OCI-M1 (cell line): ENCODE measurements at regions not wholly inside any gene's neighbourhood (a gene's known extent, or its start where the extent isn't known, plus 50 kb on each side); places are given as distances from the start of the nearest gene placed in this dataset.
"Not testable (repeated sequence)": the region's sequence is repeated elsewhere in the genome, so short reads cannot be mapped to it uniquely, and the experiment has no call there.

Source experiments
- DNase-seq: peaks from one replicate; lab custom pipeline; 2025; lab: John Stamatoyannopoulos, UW

DNA sequence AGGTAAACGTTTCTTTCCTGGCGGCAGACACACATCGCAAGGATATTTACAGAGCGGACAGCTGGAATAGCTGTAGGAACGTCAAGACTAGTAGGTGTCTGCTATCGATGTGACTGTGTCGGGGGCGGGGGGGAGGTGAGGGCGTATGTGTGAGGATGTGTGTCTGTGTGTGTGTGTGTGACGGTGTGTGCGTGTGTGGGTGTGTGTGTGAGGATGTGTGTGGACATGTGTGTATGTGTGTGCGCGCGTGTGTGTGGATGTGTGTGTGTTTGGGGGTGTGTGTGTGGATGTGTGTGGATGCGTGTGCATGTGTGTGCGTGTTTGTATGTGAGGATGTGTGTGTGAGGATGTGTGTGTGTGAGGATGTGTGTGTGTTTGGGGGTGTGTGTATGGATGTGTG, 55.4 kb downstream of the PNMA6F start:
- not testable (repeated sequence) for DNase-seq

DNA sequence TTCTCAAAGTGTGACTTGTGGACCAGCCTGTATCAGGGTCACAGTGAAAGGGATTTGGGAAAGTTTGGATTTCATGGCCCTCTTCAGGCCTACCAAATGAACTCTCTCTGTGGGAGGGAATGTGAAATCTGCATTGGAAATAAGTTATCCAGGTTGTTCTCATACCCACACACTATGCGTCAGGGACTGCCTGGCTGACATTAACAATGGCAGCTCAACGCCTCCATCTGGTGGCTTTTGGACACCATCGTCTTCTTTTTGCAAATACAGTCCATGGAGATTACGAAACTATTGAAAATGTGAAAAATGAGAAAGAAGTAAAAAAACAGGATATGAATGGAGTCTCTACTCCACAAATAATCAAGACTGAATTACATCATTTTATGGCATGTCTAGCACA, 61.1 kb downstream of the PNMA6F start:
- DNase-seq = not testable (repeated sequence)

- DNase-seq = not testable (repeated sequence)
Measured at GRCh38 chrX:153253239-153253638, 68.3 kb downstream of the PNMA6F start.

DNA sequence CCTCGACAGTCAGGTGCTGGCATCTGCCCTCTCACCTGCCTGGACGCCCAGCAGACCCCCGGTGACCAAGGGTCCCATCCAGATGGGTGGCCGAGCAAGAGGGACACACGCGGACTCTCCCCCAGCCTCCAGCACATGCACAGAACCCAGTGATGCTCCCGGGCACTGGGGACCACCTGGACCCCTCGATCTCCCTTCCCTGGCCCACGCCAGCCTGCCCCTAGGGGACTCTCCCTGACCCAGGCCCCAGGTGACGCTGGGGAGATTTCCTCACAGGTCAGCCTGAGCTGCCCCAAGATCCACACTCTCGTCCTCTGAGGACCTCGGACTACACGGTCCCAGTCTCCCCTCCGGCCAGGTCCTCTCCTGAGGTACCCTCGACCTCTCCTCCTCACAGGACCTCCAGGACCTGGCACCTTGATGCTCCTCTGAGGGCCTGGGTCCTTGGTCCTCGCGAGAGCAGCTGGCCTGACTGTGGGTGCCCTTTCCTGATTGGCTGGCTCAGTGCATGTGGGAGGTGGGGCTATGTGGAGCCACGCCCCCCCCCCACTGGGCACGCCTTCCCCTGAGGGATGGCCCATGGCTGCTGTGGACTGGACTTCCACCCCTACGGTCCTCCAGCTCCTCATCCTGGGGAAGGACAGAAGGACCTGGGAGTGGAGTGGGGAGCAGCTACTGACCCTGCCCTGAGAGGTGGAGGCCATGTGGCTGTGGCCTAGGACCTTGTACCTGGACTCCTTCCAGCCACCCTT, 69.0 kb downstream of the PNMA6F start:
- not testable (repeated sequence) for DNase-seq

DNA sequence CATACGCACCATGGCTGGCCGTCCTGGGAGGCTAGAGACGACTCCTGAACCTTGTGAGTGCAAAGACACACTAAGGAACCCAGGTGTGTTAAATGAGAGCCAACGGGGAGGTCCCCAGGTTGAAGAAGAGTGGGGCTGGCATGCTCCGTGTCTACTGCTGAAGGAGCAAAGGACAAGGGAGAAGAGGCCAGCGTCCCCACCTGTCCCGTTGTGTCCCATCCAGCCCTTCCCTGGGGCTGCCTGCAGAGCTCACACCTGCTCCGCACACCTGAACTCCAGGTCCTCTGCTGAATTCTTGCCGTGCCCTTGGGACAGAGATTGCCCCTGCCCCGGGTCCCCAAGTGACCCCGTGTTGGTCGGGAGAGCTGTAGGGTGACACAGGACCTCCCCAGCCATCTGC, 69.6 kb downstream of the PNMA6F start:
- not testable (repeated sequence) for DNase-seq

- DNase-seq = not testable (repeated sequence)
Measured at GRCh38 chrX:153250762-153251161, 70.8 kb downstream of the PNMA6F start.

DNA sequence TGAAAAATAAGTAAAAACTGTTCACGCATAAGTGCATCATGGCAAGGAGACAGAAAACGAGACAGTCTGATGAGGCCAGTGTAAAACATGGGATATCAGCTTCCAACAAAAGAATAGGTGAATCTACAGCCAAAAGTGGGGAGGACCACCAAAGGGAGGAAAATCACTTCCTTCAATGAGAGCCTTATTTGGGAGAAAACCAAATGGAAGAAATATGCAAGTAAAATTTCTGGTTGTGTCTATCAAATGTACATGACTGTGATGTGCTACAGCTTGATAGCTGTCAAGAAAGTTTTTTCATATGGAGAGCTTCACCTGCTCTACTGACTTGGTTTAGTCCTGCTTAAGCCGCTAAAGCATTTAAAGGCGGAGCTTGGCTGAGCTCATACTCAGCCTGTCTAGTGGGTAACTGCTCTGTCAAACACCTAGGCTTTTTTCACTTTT, 66.2 kb downstream of the MAGEA1 start:
- DNase-seq = peak; percentile 46

GRCh38 chrX:153244767-153245166, 65.7 kb downstream of the MAGEA1 start:
- DNase-seq = no peak

- no peak for DNase-seq
Measured at GRCh38 chrX:153238361-153238760, 59.3 kb downstream of the MAGEA1 start.
